Stimulated activated CD8-positive, alpha-beta memory T cell treated with anti-CD3 and anti-CD28 coated beads, Interleukin-12 subunit alpha, Interleukin-12 subunit beta, amount 100 ng/mL, for 4 hours (primary cell): ENCODE measurements at regions not wholly inside any gene's neighbourhood (a gene's known extent, or its start where the extent isn't known, plus 50 kb on each side); places are given as distances from the start of the nearest gene placed in this dataset.
"Not testable (repeated sequence)": the region's sequence is repeated elsewhere in the genome, so short reads cannot be mapped to it uniquely, and the experiment has no call there.

ENCODE experiments used
- DNase-seq: peaks from one replicate; pipeline ENCODE4 v3.0.0-alpha.2; 2020; ENCODE audit warnings: low read depth

- DNase-seq = no peak
Observed at GRCh38 chr4:24208691-24209090, 318.8 kb upstream of the PPARGC1A start.

- DNase-seq = not testable (repeated sequence)
Observed at GRCh38 chr4:24204708-24205107, 314.9 kb upstream of the PPARGC1A start.

- no peak for DNase-seq
Observed at GRCh38 chr4:24203926-24204325, 314.1 kb upstream of the PPARGC1A start.

DNA sequence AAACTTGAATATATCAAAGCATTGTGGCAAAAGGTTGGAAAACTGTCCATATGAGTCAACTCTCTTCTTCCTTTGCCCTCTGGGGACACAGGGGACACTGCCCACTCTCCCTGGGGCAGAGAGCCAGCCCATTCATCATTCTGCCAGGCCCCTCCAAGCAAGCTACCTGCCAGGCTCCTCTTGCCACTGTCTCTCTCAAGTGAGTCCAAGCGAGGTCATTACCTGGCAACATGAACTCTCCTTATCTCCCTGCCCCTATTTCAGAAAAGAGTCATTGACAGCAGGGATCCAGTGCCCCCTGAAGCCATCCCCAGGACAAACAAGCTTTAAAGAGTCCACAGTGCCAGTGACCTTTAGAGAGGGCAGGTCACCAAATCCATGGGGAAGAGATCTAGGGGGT lies 312.7 kb upstream of the PPARGC1A start:
- DNase-seq = no peak

- no peak for DNase-seq
Observed at GRCh38 chr4:24197955-24198354, 308.1 kb upstream of the PPARGC1A start.

GRCh38 chr4:24196785-24197184 lies 306.9 kb upstream of the PPARGC1A start:
- no peak for DNase-seq

DNA sequence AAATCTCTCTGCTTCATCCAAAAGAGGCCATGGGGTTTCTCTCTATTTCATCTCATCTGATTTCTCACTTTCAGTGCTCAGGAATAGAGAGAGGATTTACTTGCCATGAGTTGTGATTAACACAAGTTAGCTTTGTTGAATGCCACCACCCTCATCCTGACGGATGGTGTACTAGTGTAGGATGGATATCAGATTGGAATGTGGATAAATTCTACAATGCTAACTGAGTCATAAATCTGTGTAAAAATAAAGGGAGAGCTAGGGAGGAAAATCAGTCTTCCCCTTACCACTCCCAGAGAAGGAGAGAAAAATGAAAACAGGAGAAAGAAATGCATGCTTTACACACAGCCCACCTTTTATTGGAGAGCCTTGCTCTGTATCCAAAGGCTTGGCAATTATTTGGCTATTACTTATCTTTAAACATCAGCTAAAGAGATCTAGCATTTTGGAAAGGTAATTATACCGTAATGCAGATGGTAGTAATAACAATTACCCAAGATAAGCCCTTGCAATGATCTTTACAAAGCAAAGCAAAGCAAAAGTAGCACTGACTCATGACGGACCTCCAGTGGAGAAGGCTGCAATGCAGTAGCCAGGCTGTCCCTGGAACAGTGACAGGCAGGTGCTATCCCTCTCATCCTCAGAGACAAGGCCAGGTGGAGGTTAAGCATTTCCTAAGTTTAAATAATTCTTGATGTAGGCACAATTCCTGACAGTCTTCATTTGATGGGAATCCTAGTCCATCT lies 306.3 kb upstream of the PPARGC1A start:
- no peak for DNase-seq

- no peak for DNase-seq
Observed at GRCh38 chr4:24192018-24192641, 302.3 kb upstream of the PPARGC1A start.

DNA sequence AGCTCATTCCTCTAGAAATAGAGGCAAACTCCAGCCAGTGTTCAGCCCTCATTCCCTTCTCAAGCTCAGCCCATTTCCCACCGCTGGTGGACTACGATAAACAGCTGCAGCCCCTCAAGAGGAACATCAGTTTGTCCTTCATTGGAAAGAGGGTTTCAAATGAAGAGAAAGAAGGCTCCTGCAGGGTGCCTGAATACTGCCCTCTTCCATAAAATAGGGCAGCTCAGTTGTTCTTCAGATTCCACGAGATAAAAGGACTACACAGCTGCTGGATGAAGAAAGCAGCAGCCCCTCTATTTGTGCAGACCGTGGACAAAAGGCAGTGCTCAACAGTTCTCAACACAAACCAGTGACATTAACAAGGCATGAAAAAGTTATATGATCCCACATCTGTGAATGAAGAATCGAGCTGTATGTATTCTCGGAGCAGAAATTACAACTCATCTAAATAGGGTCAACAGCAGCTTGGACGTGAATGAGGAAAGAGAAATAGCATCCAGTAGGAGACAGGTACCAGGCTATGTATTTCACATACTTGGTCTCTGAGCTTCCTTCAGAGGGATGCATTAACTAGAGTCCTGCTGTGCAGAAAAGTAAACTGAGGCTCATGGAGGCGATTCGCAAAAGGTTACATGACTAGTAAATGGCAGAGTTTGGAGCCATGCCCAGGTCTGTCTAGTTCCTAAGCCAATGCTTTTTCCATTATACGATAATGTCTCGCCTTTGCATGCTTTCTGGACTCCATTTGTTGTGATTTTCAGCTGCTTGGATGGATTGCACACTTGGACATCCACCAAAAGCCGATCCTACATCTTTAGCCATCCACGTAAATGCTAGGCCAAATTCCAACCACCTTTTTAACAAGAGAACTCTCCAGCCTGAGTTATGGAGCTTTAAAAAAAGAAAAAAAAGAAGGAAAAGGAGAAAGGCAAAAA lies 301.2 kb upstream of the PPARGC1A start:
- no peak for DNase-seq

GRCh38 chr4:24188459-24188858 lies 298.6 kb upstream of the PPARGC1A start:
- no peak for DNase-seq

DNA sequence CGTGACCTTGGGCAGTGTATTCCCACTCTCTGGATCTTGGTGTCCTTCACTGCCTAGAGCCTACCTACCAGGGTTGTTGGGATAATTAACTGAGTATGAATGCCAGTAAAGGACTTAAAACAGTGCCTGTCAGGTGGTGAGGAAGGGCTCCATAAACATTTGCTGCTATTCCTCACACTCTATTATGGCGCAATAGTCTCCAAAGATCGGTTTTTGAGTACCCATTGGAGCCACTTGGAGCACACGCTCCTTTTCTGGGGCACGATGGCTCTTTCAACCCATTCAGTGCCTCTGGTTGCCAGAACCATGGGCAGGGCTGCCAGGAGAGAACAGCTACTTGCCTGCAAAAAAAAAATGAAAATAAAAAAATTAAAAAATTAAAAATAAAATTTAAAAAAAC lies 296.6 kb upstream of the PPARGC1A start:
- no peak for DNase-seq

GRCh38 chr4:24181005-24181404 lies 291.2 kb upstream of the PPARGC1A start:
- DNase-seq = no peak

- DNase-seq = no peak
Observed at GRCh38 chr4:24180586-24180985, 290.7 kb upstream of the PPARGC1A start.

DNA sequence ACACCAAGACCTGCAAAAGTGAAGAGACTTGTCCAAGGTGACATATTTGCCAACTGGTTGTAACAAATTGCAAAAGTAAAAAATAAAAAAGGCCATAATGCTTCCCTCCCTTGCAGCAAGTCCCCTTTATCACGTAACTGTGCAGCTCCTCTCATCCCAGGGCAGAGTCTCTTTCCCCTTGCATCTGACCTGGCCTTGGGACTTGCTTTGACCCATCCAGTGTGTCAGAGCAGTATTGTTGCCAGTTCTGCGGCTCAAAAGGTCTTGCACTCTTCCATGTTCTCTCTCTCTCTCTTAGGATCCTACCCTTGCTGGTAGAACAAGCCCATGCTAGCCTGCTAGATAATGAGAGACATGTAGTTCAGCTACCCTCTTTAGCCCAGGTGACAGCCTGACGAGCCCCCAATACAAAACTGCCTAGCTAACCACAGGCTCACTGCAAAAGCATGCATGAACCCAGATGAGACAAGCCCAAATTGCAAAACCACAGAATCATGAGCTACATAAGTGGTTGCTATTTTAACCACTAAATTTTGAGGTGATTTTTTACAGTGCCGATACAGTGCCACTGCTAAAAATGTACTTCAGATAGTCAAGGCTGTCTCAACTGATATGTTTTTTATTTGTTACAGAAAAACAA lies 289.5 kb upstream of the PPARGC1A start:
- no peak for DNase-seq

DNA sequence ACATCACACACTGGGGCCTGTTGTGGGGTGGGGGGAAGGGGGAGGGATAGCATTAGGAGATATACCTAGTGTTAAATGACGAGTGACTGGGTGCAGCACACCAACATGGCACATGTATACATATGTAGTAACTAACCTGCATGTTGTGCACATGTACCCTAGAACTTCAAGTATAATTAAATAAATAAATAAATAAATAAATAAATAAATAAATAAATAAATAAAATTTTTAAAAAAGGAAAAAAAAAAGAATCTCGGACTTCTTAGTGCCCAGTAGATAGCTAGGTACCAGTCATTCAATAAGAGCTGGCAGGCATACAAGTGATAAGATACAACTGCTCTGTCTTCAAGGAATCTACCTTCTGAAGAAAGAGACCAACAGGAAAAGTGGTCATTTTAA lies 287.6 kb upstream of the PPARGC1A start:
- not testable (repeated sequence) for DNase-seq

GRCh38 chr4:24175707-24176106 lies 285.9 kb upstream of the PPARGC1A start:
- no peak for DNase-seq

GRCh38 chr4:24174602-24175001 lies 284.8 kb upstream of the PPARGC1A start:
- DNase-seq = no peak

- no peak for DNase-seq
Observed at GRCh38 chr4:24172406-24172805, 282.6 kb upstream of the PPARGC1A start.

DNA sequence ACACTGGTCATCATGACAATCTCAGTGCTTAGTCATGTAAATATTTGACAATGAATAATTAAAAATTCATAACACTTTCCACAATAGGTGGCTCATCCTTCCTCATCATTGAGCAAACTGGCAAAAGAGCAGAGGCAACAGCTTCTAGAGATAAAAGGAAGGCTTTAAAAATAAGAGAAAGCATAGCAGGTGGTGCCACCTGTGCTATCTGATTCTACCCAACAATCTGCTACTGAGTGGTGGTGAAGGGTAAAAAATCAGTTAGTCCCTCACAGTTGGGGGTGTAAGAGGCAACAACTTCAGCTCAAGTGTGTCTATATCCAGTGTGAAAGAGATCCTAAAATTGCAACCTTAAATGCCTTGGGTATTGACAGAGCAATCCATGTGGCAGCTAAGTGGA lies 280.1 kb upstream of the PPARGC1A start:
- no peak for DNase-seq

GRCh38 chr4:24168658-24169057 lies 278.8 kb upstream of the PPARGC1A start:
- DNase-seq = no peak

DNA sequence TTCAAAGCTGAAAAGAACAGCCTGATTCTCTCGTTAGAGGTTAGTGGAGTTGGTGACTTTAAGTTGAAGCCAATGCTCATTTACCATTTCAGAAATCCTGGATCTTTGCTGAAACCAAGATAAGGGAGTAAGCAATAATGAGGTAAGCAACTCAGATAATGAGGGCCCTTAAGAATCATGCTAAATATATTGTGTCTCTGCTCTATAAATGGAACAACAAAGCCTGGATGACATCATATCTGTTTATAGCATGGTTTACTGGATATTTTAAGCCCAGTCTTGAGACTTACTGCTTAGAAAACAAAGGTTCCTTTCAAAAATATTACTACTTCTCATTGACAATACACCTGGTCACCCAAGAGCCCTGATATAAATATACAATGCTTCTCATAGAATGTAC lies 276.7 kb upstream of the PPARGC1A start:
- DNase-seq = no peak

DNA sequence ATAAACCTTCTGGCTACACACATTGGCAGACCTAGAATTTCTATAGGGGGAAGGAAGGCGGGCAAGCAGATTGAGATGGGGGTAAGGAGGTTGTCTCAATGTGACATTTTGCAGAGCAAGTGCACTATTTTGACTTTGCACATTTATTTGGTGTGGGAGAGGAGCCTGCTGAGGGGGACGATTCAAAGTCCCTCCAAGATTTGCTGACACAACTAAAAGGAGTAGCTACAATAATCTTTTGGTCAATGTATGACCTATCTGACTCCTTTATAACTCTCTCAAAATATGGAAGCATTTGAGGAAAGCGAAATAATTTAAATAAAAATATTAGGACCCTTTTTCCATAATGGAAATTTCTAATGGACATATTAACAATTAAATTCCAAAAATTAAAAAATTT lies 274.9 kb upstream of the PPARGC1A start:
- no peak for DNase-seq
